Bronchial epithelial cell (primary cell): ENCODE measurements at regions not wholly inside any gene's neighbourhood (a gene's known extent, or its start where the extent isn't known, plus 50 kb on each side); places are given as distances from the start of the nearest gene placed in this dataset.
A peak's percentile ranks its signal among the peaks of the same experiment; 100 is the strongest.

Experiments used
- DNase-seq: peaks from one replicate; pipeline ENCODE4 v3.0.0-alpha.2; 2010; ENCODE audit warnings: low read depth
- FAIRE-seq: peaks from 2 replicates; lab custom pipeline; 2011; peaks lifted over from hg19 to GRCh38; lab: Jason Lieb, UNC
- H3K27me3 ChIP-seq: 2 replicates; pipeline ENCODE4 v1.5.1; 2011; ENCODE audit warnings: low read length; ENCODE audit not compliant: control insufficient read depth, insufficient read depth
- H3K36me3 ChIP-seq: 2 replicates; pipeline ENCODE4 v1.5.1; 2011; ENCODE audit warnings: low read length; ENCODE audit not compliant: control insufficient read depth, insufficient read depth
- H3K4me3 ChIP-seq: 2 replicates; pipeline ENCODE4 v1.5.1; 2011; ENCODE audit warnings: mild to moderate bottlenecking, low read depth, low read length, control low read depth
- CTCF ChIP-seq: IDR thresholded peaks from 2 replicates; pipeline ENCODE4 v1.5.1; 2011; ENCODE audit warnings: mild to moderate bottlenecking, moderate library complexity, low read length, control low read depth, inconsistent platforms; ENCODE audit not compliant: insufficient read depth, severe bottlenecking

GRCh38 chr4:24226023-24226422, 336.2 kb upstream of the PPARGC1A start:
- TF ChIP-seq CTCF: no peak
- Histone ChIP-seq H3K36me3 (no peaks in the 10 kb centered on the region), H3K4me3 (no peak overlapping the region), H3K27me3 (no peaks in the 10 kb centered on the region)
- no peak for DNase-seq
- FAIRE-seq: peak; percentile 43

GRCh38 chr4:24224446-24224845, 334.6 kb upstream of the PPARGC1A start:
- TF ChIP-seq CTCF: no peak
- no peaks in the 10 kb centered on the region for H3K36me3 ChIP-seq
- no peaks in the 10 kb centered on the region for H3K27me3 ChIP-seq
- DNase-seq (peak; percentile 81), FAIRE-seq (no peak)
- no peak overlapping the region for H3K4me3 ChIP-seq

GRCh38 chr4:24219209-24219608, 329.4 kb upstream of the PPARGC1A start:
- Histone ChIP-seq H3K4me3 (no peak overlapping the region), H3K36me3 (no peaks in the 10 kb centered on the region), H3K27me3 (no peaks in the 10 kb centered on the region)
- peak; percentile 53 for DNase-seq
- no peak for TF ChIP-seq CTCF
- FAIRE-seq: no peak

- Histone ChIP-seq H3K36me3 (no peaks in the 10 kb centered on the region), H3K4me3 (no peak overlapping the region), H3K27me3 (no peaks in the 10 kb centered on the region)
- TF ChIP-seq CTCF: no peak
- DNase-seq (no peak), FAIRE-seq (no peak)
Observed at GRCh38 chr4:24218566-24218965, 328.7 kb upstream of the PPARGC1A start.

GRCh38 chr4:24214796-24215195, 324.9 kb upstream of the PPARGC1A start:
- TF ChIP-seq CTCF: no peak
- no peaks in the 10 kb centered on the region for H3K36me3 ChIP-seq
- FAIRE-seq (no peak), DNase-seq (no peak)
- H3K27me3 ChIP-seq: no peaks in the 10 kb centered on the region
- no peak overlapping the region for H3K4me3 ChIP-seq

GRCh38 chr4:24213961-24214360, 324.1 kb upstream of the PPARGC1A start:
- DNase-seq: no peak
- no peak for TF ChIP-seq CTCF
- no peak for FAIRE-seq
- H3K36me3 ChIP-seq: no peaks in the 10 kb centered on the region
- no peak overlapping the region for H3K4me3 ChIP-seq
- no peaks in the 10 kb centered on the region for H3K27me3 ChIP-seq
